ENCODE measurements at regions not wholly inside any gene's neighbourhood (a gene's known extent, or its start where the extent isn't known, plus 50 kb on each side); places are given as distances from the start of the nearest gene placed in this dataset.

DNA sequence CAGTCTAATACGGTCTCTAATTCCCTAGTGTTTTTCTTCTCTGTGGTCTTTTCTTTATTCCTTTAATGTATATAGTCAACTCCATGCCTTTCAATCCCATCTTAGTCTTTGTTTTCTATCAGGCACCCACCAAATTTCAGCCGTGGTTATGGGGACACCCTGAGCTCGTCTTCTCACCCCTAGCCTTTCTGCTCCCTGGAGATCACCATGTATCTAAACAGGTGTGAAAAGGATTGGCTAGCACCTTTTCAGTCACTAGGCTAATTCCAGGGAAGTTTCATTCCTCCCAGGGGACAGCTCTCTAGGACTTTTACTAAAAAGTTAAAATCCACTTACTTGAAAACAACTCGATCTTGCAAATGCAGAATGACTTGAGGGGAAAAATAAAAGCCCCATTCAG, 291.3 kb downstream of the ETNK1 start:
- H3K4me3 ChIP-seq (ENCODE audit: low read depth, low read length), result no peak overlapping the region
- TF ChIP-seq, protein P1, sequence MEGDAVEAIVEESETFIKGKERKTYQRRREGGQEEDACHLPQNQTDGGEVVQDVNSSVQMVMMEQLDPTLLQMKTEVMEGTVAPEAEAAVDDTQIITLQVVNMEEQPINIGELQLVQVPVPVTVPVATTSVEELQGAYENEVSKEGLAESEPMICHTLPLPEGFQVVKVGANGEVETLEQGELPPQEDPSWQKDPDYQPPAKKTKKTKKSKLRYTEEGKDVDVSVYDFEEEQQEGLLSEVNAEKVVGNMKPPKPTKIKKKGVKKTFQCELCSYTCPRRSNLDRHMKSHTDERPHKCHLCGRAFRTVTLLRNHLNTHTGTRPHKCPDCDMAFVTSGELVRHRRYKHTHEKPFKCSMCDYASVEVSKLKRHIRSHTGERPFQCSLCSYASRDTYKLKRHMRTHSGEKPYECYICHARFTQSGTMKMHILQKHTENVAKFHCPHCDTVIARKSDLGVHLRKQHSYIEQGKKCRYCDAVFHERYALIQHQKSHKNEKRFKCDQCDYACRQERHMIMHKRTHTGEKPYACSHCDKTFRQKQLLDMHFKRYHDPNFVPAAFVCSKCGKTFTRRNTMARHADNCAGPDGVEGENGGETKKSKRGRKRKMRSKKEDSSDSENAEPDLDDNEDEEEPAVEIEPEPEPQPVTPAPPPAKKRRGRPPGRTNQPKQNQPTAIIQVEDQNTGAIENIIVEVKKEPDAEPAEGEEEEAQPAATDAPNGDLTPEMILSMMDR (IDR thresholded peaks at IDR 0.05; ENCODE audit: insufficient read depth, low read length), result no peak
- no peak for DNase-seq (ENCODE audit: low read depth)

DNA sequence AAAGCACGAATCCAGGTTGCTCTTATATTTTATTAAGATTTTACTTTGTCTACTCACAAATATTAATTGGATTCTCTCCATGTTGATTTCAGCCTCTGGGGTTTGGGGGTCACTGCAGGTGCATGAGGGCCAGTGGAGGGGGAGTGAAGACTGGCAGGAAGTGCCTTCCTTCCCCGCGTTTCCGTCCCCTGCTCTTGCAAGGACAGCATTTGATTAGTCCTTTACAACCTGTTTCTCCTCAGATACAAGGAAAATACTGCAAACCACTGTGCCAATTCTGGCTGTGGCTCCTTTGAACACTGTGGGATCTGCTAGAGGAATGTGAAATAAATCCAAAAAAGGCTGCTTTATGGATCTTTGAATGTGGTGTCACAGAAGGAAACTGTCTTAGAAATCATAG, 291.8 kb downstream of the ETNK1 start:
- no peak overlapping the region for H3K4me3 ChIP-seq (ENCODE audit: low read depth, low read length)
- DNase-seq (ENCODE audit: low read depth), result no peak
- TF ChIP-seq, protein P1 (IDR thresholded peaks at IDR 0.05; ENCODE audit: insufficient read depth, low read length), result no peak

DNA sequence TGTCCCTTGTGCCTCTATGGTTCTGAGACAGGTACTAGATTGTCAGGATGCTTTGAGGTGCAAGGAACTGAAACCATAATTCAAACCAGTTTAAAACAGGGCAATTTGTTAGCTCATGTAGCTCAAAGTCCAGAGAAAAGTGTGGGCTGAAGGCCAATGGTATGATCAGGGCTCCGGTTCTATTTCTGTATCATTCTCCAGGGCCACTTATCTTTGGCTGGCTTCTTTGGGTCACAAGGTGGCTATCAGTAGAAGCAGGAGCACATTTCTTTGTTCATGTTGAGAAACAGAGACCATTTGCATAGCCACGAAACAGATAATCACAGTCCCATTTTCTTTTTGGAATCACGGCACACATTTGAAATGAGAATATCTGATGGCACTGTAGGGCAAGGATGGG, 294.9 kb downstream of the ETNK1 start:
- DNase-seq (ENCODE audit: low read depth), result no peak
- TF ChIP-seq, protein P1 (IDR thresholded peaks at IDR 0.05; ENCODE audit: insufficient read depth, low read length), result no peak
- no peak overlapping the region for H3K4me3 ChIP-seq (ENCODE audit: low read depth, low read length)

DNA sequence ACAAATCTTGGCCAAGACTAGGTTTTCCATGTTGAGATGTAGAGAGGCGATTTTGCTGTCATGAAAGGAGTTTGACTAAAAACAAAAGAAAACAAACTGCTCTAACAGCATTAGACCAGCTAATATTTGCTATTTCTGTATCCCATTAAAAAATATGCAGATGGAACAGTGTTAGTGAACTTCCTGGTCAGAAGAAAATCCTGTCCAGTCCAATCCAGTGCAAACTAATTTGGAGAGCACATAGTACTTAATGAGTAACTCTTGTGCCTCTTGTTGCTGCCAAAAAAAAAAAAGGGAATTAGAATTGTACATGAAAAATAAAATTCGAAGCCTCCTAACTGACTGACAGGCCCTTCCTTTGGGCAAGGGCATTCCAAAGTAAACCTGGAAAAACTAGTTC, 298.8 kb downstream of the ETNK1 start:
- no peak for DNase-seq (ENCODE audit: low read depth)
- no peak overlapping the region for H3K4me3 ChIP-seq (ENCODE audit: low read depth, low read length)
- TF ChIP-seq, protein P1 (IDR thresholded peaks at IDR 0.05; ENCODE audit: insufficient read depth, low read length), result no peak

DNA sequence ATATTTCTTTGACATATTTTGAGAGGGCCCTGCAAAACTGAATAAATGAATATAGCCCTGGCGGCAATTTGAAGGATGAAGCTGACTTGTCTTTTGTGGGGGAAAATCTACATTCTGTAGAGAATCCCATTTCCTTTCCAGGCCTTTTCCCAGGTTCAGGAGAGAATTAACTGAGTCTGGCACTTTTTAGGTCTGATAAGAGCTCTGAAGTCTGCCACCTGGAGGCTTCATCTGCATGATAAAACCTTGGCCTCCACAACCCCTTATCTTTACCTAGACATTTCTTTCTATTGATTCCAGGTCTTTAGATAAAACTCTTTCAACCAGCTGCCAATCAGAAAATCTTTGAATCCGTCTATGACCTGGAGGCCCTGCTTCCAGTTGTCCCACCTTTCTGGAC, 299.4 kb downstream of the ETNK1 start:
- no peak for DNase-seq (ENCODE audit: low read depth)
- TF ChIP-seq, protein P1 (IDR thresholded peaks at IDR 0.05; ENCODE audit: insufficient read depth, low read length), result no peak
- H3K4me3 ChIP-seq (ENCODE audit: low read depth, low read length), result no peak overlapping the region

DNA sequence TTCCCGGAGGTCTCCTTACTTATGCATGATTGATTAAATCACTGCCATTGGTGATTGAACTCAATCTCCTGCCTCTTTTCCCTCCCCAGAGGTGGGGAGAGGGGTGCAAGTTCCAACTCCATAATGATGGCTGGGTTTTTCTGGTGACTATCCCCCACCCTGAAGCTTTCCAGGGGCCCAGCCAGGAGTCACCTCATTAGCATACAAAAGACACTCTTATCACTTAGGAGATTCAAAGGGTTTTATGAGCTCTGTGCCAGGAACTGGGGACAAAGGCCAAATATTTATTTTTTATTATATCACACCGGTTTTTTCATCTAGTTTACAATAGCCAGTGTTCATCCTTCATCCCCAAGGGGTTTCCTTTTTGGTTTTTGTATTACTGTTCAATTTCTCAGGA, 300.7 kb downstream of the ETNK1 start:
- DNase-seq (ENCODE audit: low read depth), result no peak
- TF ChIP-seq, protein P1 (IDR thresholded peaks at IDR 0.05; ENCODE audit: insufficient read depth, low read length), result no peak
- H3K4me3 ChIP-seq (ENCODE audit: low read depth, low read length), result no peak overlapping the region

DNA sequence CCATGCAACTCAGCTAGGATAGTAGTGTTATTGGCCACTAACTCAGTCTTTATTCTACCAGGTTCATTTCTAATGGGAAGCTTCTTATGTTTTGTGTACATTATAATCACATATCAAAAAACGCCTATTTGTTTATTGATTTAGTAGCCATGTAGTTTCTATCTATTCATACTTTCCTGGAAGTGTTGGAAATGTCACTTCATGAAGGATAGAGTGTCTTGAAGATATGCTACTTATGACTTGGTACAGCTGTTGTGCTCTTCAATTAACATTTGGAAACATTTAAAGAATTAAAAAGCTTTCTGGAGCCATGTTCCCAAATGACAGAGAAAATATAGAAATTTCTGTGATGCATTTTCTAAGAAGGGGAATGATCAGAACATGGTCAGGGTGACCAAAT, 307.5 kb downstream of the ETNK1 start:
- DNase-seq (ENCODE audit: low read depth), result no peak
- TF ChIP-seq, protein P1 (IDR thresholded peaks at IDR 0.05; ENCODE audit: insufficient read depth, low read length), result no peak
- no peak overlapping the region for H3K4me3 ChIP-seq (ENCODE audit: low read depth, low read length)

Data from fibroblast of the aortic adventitia (primary cell).